Lung (tissue), 11 donors: ENCODE measurements at regions not wholly inside any gene's neighbourhood (a gene's known extent, or its start where the extent isn't known, plus 50 kb on each side); places are given as distances from the start of the nearest gene placed in this dataset.

Experiments
- ATAC-seq: fragments of 200-7000 bp; cut with Tn5 transposase; one replicate; pipeline ENCODE4 v1.9.1; 2020; ENCODE audit warnings: moderate number of reproducible peaks; ENCODE audit not compliant: insufficient read depth, low FRiP score
- DNase-seq, 3 donors: peaks; one replicate each; pipeline ENCODE4 v3.0.0-alpha.2; 2013 to 2017
- H3K27ac ChIP-seq, 2 donors: one replicate each; pipeline ENCODE4 v1.5.1; 2013; ENCODE audit warnings: mild to moderate bottlenecking in 2 of 2, moderate library complexity in 2 of 2, control low read depth in 1 of 2, inconsistent platforms in 1 of 2, low read depth in 1 of 2, low read length in 1 of 2
- H3K27me3 ChIP-seq, 3 donors: one replicate each; pipeline ENCODE4 v1.5.1; 2013; ENCODE audit warnings: low read length in 2 of 3; ENCODE audit not compliant: control insufficient read depth in 3 of 3, insufficient read depth in 3 of 3
- H3K36me3 ChIP-seq, 4 donors: one replicate each; pipeline ENCODE4 v1.5.1; 2013; ENCODE audit warnings: low read length in 4 of 4, mild to moderate bottlenecking in 1 of 4, moderate library complexity in 1 of 4; ENCODE audit not compliant: control insufficient read depth in 4 of 4, insufficient read depth in 4 of 4
- H3K4me1 ChIP-seq, 5 donors: one replicate each; pipeline ENCODE4 v1.5.1; 2013; ENCODE audit warnings: low read length in 5 of 5, mild to moderate bottlenecking in 2 of 5, moderate library complexity in 1 of 5; ENCODE audit not compliant: control insufficient read depth in 5 of 5, insufficient read depth in 5 of 5
- H3K4me3 ChIP-seq: one replicate; pipeline ENCODE4 v1.5.1; 2013; ENCODE audit warnings: mild to moderate bottlenecking, control low read depth, moderate library complexity
- H3K9ac ChIP-seq, 2 donors: one replicate each; pipeline ENCODE4 v1.5.1; 2013; ENCODE audit warnings: low read length in 2 of 2, control low read depth in 1 of 2; ENCODE audit not compliant: insufficient read depth in 1 of 2
- H3K9me3 ChIP-seq, 4 donors: one replicate each; pipeline ENCODE4 v1.5.1; 2013; ENCODE audit warnings: low read length in 3 of 4, mild to moderate bottlenecking in 1 of 4, moderate library complexity in 1 of 4; ENCODE audit not compliant: control insufficient read depth in 4 of 4, insufficient read depth in 3 of 4
- CTCF ChIP-seq: IDR thresholded peaks from 2 replicates; pipeline ENCODE4 v1.5.1; 2012; ENCODE audit warnings: mild to moderate bottlenecking; ENCODE audit errors: control extremely low read depth, extremely low read depth
- WGBS, 2 donors: extraction: QIAGEN DNeasy Blood & Tissue Kit; methylation state at CpG; one replicate each; pipeline ENCODE4 v1.1.7; 2013; 5-methylcytosine and 5-hydroxymethylcytosine counted together
- donor health status: control.
- donor health status: control.
- donor health status: Bipolar disorder and iron deficiency.
- donor health status: healthy.
- donor health status: DM: yes; HTN: yes; CAD: no.

GRCh38 chr20:39993742-39994141 is 695.3 kb downstream of the MAFB start:
- Histone ChIP-seq H3K4me3 (no peak overlapping the region), H3K9ac (no peak overlapping the region), H3K9me3 (peaks cover 0 to 5% (median 2%) of the 10 kb centered on the region in 4 donors), H3K36me3 (no peaks in the 10 kb centered on the region), H3K27me3 (no peaks in the 10 kb centered on the region), H3K27ac (no peak overlapping the region), H3K4me1 (peaks cover 0 to 37% (median 0%) of the 10 kb centered on the region in 5 donors)
- no peak for TF ChIP-seq CTCF
- WGBS, 2 donors: 64 to 86% methylated on average over 2 of the region's 2 CpGs
- DNase-seq: no peak
- ATAC-seq: no peak

GRCh38 chr20:39990692-39991091 is 698.3 kb downstream of the MAFB start:
- DNase-seq (no peak), ATAC-seq (no peak)
- Histone ChIP-seq H3K9ac (no peak overlapping the region), H3K4me3 (no peak overlapping the region), H3K27me3 (no peaks in the 10 kb centered on the region), H3K36me3 (no peaks in the 10 kb centered on the region), H3K9me3 (peaks cover 0 to 5% (median 2%) of the 10 kb centered on the region in 4 donors), H3K4me1 (peaks cover 2 to 53% (median 7%) of the 10 kb centered on the region in 5 donors), H3K27ac (no peak overlapping the region)
- TF ChIP-seq CTCF: no peak

- H3K4me1 ChIP-seq: peaks cover 2 to 61% (median 10%) of the 10 kb centered on the region in 5 donors
- no peak for TF ChIP-seq CTCF
- H3K9me3 ChIP-seq: peaks cover 0 to 5% (median 2%) of the 10 kb centered on the region in 4 donors
- no peak overlapping the region for H3K4me3 ChIP-seq
- H3K36me3 ChIP-seq: no peaks in the 10 kb centered on the region
- DNase-seq (no peak), ATAC-seq (no peak)
- no peaks in the 10 kb centered on the region for H3K27me3 ChIP-seq
- no peak overlapping the region for H3K27ac ChIP-seq
- WGBS, 2 donors: 0% methylated on average over 1 of the region's 1 CpG
- H3K9ac ChIP-seq: no peak overlapping the region
Observed at GRCh38 chr20:39988991-39989390, 700.0 kb downstream of the MAFB start.
